ENCODE measurements at regions not wholly inside any gene's neighbourhood (a gene's known extent, or its start where the extent isn't known, plus 50 kb on each side); places are given as distances from the start of the nearest gene placed in this dataset.
"Not testable (repeated sequence)": the region's sequence is repeated elsewhere in the genome, so short reads cannot be mapped to it uniquely, and the experiment has no call there.

- not testable (repeated sequence) for DNase-seq
These were observed 199.9 kb upstream of the PLGLB2 start for GRCh38 chr2:87547966-87548365.

- DNase-seq = not testable (repeated sequence)
These were observed 199.0 kb upstream of the PLGLB2 start for GRCh38 chr2:87548681-87549536.

GRCh38 chr2:87549561-87550202, 198.2 kb upstream of the PLGLB2 start:
- not testable (repeated sequence) for DNase-seq

- DNase-seq = not testable (repeated sequence)
These were observed 193.2 kb upstream of the PLGLB2 start for GRCh38 chr2:87554678-87555077.

GRCh38 chr2:87555082-87555481, 192.8 kb upstream of the PLGLB2 start:
- peak; percentile 36 for DNase-seq

GRCh38 chr2:87559001-87559400, 188.9 kb upstream of the PLGLB2 start:
- DNase-seq = not testable (repeated sequence)

- not testable (repeated sequence) for DNase-seq
These were observed 188.2 kb upstream of the PLGLB2 start for GRCh38 chr2:87559735-87560134.

GRCh38 chr2:87565116-87565515, 182.8 kb upstream of the PLGLB2 start:
- DNase-seq = not testable (repeated sequence)

GRCh38 chr2:87566531-87566930, 181.4 kb upstream of the PLGLB2 start:
- not testable (repeated sequence) for DNase-seq

GRCh38 chr2:87567093-87567492, 180.8 kb upstream of the PLGLB2 start:
- DNase-seq = not testable (repeated sequence)

- not testable (repeated sequence) for DNase-seq
These were observed 180.0 kb upstream of the PLGLB2 start for GRCh38 chr2:87567912-87568311.

- not testable (repeated sequence) for DNase-seq
These were observed 179.2 kb upstream of the PLGLB2 start for GRCh38 chr2:87568554-87569278.

GRCh38 chr2:87569689-87570397, 178.0 kb upstream of the PLGLB2 start:
- DNase-seq = not testable (repeated sequence)

GRCh38 chr2:87571889-87572465, 175.9 kb upstream of the PLGLB2 start:
- not testable (repeated sequence) for DNase-seq

GRCh38 chr2:87572906-87573305, 175.0 kb upstream of the PLGLB2 start:
- DNase-seq = not testable (repeated sequence)

- not testable (repeated sequence) for DNase-seq
These were observed 174.3 kb upstream of the PLGLB2 start for GRCh38 chr2:87573386-87574192.

- not testable (repeated sequence) for DNase-seq
These were observed 173.4 kb upstream of the PLGLB2 start for GRCh38 chr2:87574193-87575119.

GRCh38 chr2:87575138-87575537, 172.7 kb upstream of the PLGLB2 start:
- DNase-seq = not testable (repeated sequence)

GRCh38 chr2:87577358-87577757, 170.5 kb upstream of the PLGLB2 start:
- not testable (repeated sequence) for DNase-seq

GRCh38 chr2:87582152-87582551, 165.7 kb upstream of the PLGLB2 start:
- not testable (repeated sequence) for DNase-seq

Measured in fibroblast of skin of scalp (primary cell).